ENCODE measurements at regions not wholly inside any gene's neighbourhood (a gene's known extent, or its start where the extent isn't known, plus 50 kb on each side); places are given as distances from the start of the nearest gene placed in this dataset.

GRCh38 chr13:58660826-58661225 lies 1029.3 kb downstream of the PCDH17 start:
- TF ChIP-seq CTCF (IDR thresholded peaks at IDR 0.05) (no peak), POLR2A (IDR thresholded peaks at IDR 0.05) (no peak)
